Sigmoid colon (tissue), 4 donors: ENCODE measurements at regions not wholly inside any gene's neighbourhood (a gene's known extent, or its start where the extent isn't known, plus 50 kb on each side); places are given as distances from the start of the nearest gene placed in this dataset.

Experiments used
- CTCF ChIP-seq, 4 experiments: fragments of 450-650 bp in 3 of 4; fragments of 200-600 bp in 1 of 4; IDR thresholded peaks; one replicate each; pipeline ENCODE4 v1.5.1; 2016 to 2019; ENCODE audit warnings: antibody characterized with exemption in 4 of 4, mild to moderate bottlenecking in 3 of 4, moderate library complexity in 2 of 4
- EP300 ChIP-seq, 4 donors: sonication (generic); formaldehyde crosslinking; IDR thresholded peaks; one replicate each; pipeline ENCODE4 v1.6.1; 2017; ENCODE audit warnings: antibody characterized with exemption in 4 of 4

- TF ChIP-seq CTCF (IDR thresholded peaks at IDR 0.05) (no peak), EP300 (IDR thresholded peaks at IDR 0.05) (no peak)
Observed at GRCh38 chr3:106397006-106397405, 528.2 kb upstream of the CBLB start.
